Prostate gland (tissue), 2 donors: ENCODE measurements at regions not wholly inside any gene's neighbourhood (a gene's known extent, or its start where the extent isn't known, plus 50 kb on each side); places are given as distances from the start of the nearest gene placed in this dataset.

Experiments
- DNase-seq: peaks from one replicate; pipeline ENCODE4 v3.0.0-alpha.2; 2019; ENCODE audit warnings: low spot score
- H3K27ac ChIP-seq, 2 donors: fragments of 200-600 bp; sonication (generic); 2 replicates each; pipeline ENCODE4 v1.5.1; 2017 to 2019
- H3K27me3 ChIP-seq: fragments of 200-600 bp; sonication (generic); replicated peaks from 2 replicates; pipeline ENCODE4 v1.5.1; 2019; ENCODE audit not compliant: insufficient read depth
- H3K36me3 ChIP-seq, 2 donors: fragments of 200-600 bp; sonication (generic); 1 replicate in 1 of 2; 2 replicates in 1 of 2; pipeline versions ENCODE4 v1.5.1 to v1.8.1; 2017 to 2019
- H3K4me1 ChIP-seq: fragments of 200-600 bp; sonication (generic); replicated peaks from 2 replicates; pipeline ENCODE4 v1.5.1; 2019
- H3K4me3 ChIP-seq, 2 donors: fragments of 200-600 bp; sonication (generic); 2 replicates each; pipeline ENCODE4 v1.5.1; 2017 to 2019
- H3K9me3 ChIP-seq: fragments of 200-600 bp; sonication (generic); 2 replicates; pipeline ENCODE4 v1.5.1; 2017
- CTCF ChIP-seq, 4 experiments: fragments of 200-600 bp in 2 of 4; fragments of 450-650 bp in 2 of 4; sonication (generic) in 2 of 4; IDR thresholded peaks; 1 replicate in 3 of 4; 2 replicates in 1 of 4; pipeline ENCODE4 v1.5.1; 2016 to 2019; ENCODE audit warnings: antibody characterized with exemption in 4 of 4, mild to moderate bottlenecking in 2 of 4, moderate library complexity in 2 of 4
- POLR2A ChIP-seq: fragments of 450-650 bp; IDR thresholded peaks from one replicate; pipeline ENCODE4 v1.6.1; 2016; ENCODE audit warnings: antibody characterized with exemption, mild to moderate bottlenecking
- POLR2AphosphoS5 ChIP-seq: sonication (generic); formaldehyde crosslinking; IDR thresholded peaks from one replicate; pipeline ENCODE4 v1.6.1; 2017; ENCODE audit warnings: antibody characterized with exemption
- WGBS: methylation state at CpG from one replicate; pipeline ENCODE4 v1.1.5; 2018; 5-methylcytosine and 5-hydroxymethylcytosine counted together
- intact Hi-C: fragments of 100-400 bp; cut with DNase I; formaldehyde crosslinking; loops from one replicate; pipeline ENCODE4 v1.14.2; 2022

GRCh38 chr11:27187075-27187847, 146.6 kb downstream of the BBOX1 start:
- no peaks in the 10 kb centered on the region for H3K4me1 ChIP-seq
- 69% methylated on average over 4 of the region's 4 CpGs for WGBS
- no peaks in the 10 kb centered on the region for H3K36me3 ChIP-seq
- H3K27me3 ChIP-seq, result no peaks in the 10 kb centered on the region
- no peak overlapping the region for H3K4me3 ChIP-seq
- TF ChIP-seq POLR2A (no peak), CTCF (IDR thresholded peaks at IDR 0.05) (no peak), POLR2AphosphoS5 (no peak)
- H3K27ac ChIP-seq, result no peak overlapping the region
- H3K9me3 ChIP-seq, result no peaks in the 10 kb centered on the region
- DNase-seq, result no peak
- intact Hi-C loops, result no loop called here

- intact Hi-C loops, result no loop called here
- H3K27ac ChIP-seq, result no peak overlapping the region
- no peaks in the 10 kb centered on the region for H3K9me3 ChIP-seq
- no peaks in the 10 kb centered on the region for H3K27me3 ChIP-seq
- TF ChIP-seq POLR2AphosphoS5, result no peak
- no peak for TF ChIP-seq CTCF (IDR thresholded peaks at IDR 0.05)
- no peak for TF ChIP-seq POLR2A
- no peak for DNase-seq
- no peaks in the 10 kb centered on the region for H3K4me1 ChIP-seq
- H3K36me3 ChIP-seq, result no peaks in the 10 kb centered on the region
- no peak overlapping the region for H3K4me3 ChIP-seq
Observed at GRCh38 chr11:27186580-27186979, 146.0 kb downstream of the BBOX1 start.

- H3K36me3 ChIP-seq, result no peaks in the 10 kb centered on the region
- TF ChIP-seq CTCF (IDR thresholded peaks at IDR 0.05) (no peak), POLR2A (no peak), POLR2AphosphoS5 (no peak)
- no peak overlapping the region for H3K27ac ChIP-seq
- intact Hi-C loops, result loop anchor here (2.0 kb wide), 2 partner anchors 110 to 300 kb away; no protein-coding TSS in a partner anchor
- no peaks in the 10 kb centered on the region for H3K27me3 ChIP-seq
- H3K4me1 ChIP-seq, result no peaks in the 10 kb centered on the region
- WGBS, result 69% methylated on average over 6 of the region's 6 CpGs
- H3K9me3 ChIP-seq, result no peaks in the 10 kb centered on the region
- no peak for DNase-seq
- no peak overlapping the region for H3K4me3 ChIP-seq
Observed at GRCh38 chr11:27184458-27185312, 144.1 kb downstream of the BBOX1 start.

- Histone ChIP-seq H3K27me3 (no peaks in the 10 kb centered on the region), H3K4me1 (no peaks in the 10 kb centered on the region), H3K9me3 (no peaks in the 10 kb centered on the region), H3K36me3 (no peaks in the 10 kb centered on the region), H3K4me3 (no peak overlapping the region), H3K27ac (no peak overlapping the region)
- intact Hi-C loops, result loop anchor here (2.0 kb wide), 2 partner anchors 111 to 301 kb away; no protein-coding TSS in a partner anchor
- 28% methylated on average over 6 of the region's 6 CpGs for WGBS
- DNase-seq, result peak; percentile 64
- peak; percentile 38 for TF ChIP-seq POLR2AphosphoS5
- peak; percentile 32 to 86 (median 77) for TF ChIP-seq CTCF (IDR thresholded peaks at IDR 0.05)
- no peak for TF ChIP-seq POLR2A
Observed at GRCh38 chr11:27183672-27184457, 143.2 kb downstream of the BBOX1 start.
